NCI-H748 (cell line): ENCODE measurements at regions not wholly inside any gene's neighbourhood (a gene's known extent, or its start where the extent isn't known, plus 50 kb on each side); places are given as distances from the start of the nearest gene placed in this dataset.

ENCODE experiments used
- DNase-seq: peaks from one replicate; lab custom pipeline; 2025; ENCODE audit not compliant: unreplicated experiment; lab: John Stamatoyannopoulos, UW

DNA sequence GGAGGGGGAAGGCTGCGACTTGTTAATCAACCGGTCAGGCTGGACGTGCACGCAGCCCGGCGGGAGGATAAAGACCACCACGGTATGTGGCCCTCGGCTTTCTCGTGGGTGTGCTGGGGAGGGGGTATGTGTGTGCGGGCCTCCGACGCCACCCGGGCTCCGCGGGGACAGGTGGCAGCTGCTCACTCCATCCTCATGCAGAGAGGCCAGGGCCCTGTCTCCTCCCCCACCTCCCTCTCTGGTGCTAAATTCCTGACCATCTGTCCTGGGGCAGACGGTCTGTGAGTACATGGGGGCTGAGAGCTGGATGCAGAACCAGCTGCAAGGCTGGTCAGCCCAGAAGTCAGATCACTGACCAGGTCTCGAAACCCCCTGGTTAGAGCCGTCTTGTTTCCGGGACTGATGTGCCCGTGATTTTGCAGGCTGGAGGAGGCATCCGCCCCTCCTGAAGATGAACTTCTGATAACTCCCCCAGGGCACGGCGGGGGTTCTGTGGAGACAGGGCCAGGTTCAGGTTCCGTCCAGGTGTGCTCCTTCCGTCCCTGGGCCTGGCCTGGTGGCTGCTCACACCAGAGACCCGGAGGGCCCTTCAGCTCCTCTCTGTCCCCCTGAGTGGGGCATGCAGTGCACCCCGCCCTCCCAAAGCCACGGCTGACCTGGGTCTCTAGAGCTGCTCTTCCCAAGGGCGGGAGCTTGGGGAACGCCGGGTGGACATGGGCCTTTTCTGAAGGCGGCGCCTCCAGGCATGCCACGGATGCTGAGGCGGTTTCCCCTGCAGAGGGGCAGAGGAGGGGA, 1119.7 kb downstream of the BRD1 start:
- DNase-seq, result no peak

DNA sequence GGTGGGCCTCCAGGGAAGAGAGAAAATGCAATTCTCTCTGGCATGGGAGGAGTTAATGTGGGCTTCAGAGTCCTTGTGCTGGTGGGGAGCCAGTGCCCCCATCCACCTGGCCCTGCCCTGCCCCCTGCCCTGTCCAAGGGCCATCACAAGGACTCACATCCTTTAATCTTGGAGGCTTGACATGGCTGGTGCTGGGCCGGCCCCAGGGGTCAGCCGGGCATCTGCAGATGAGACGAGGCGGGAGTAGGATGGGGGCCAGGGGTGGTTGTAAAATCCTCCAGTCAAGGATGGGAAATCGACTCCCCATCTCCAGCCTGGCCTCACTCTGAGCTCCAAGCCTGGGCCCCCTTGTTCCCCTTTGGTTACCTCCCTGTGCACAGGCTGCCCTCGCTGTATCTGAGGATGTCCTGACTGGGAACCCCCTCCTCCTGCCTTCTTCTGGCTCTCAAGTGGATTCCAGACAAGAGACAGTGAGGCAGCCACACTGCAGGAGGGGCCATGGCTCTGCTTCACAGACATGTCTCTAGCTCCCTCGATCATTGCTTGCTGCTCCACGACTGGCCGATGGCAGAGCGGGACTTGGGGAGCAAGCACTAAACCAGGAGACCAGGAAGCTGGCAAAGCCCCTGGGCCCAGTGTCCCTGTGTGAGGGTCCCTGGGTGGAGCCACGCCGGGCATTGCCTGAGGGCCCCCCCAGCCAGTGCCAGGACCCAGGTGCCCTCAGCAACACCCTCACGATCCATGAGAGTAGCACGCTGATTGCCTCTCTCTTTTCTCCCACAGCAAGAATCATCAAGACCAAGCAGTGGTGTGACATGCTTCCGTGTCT, 1120.5 kb downstream of the BRD1 start:
- no peak for DNase-seq

- DNase-seq, result no peak
These were observed 1121.6 kb downstream of the BRD1 start for GRCh38 chr22:48705917-48706605.

DNA sequence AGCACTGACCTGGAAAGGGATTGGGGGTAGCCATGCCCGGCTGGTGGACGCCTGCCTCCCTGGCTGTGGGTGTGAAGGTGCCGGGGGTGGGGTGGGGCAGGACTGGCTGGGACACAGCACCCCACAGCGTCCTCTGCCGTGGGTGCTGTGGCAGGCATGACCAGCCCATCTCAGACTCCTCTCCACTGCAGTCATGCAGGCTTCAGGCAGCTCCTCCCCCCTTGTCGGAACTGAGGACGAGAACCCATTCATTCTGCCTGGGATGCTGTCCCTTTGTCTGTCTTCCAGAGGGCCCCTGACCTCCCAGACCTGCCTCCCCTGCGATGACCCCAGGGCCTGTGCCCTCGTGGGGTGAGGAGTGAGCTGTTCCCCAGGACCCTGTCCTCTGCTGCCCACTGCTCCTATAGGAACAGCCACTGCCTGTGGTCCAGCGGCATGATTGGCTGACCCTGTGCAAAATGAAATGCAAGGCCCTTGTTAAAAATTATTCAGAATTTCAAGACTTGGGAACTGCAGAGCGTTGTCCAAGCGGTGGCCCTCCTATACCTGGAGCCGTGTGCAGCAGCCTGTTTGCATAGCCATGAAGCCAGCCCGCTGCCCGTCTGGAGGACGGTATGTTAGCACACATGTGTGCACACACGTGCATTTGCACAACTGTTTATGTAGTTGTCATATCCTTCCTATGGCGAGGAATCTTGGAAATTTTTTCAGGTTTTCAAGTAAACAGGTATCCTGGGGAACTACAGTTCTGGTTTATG, 1122.3 kb downstream of the BRD1 start:
- DNase-seq, result no peak

- DNase-seq, result no peak
These were observed 1123.3 kb downstream of the BRD1 start for GRCh38 chr22:48704335-48704734.

DNA sequence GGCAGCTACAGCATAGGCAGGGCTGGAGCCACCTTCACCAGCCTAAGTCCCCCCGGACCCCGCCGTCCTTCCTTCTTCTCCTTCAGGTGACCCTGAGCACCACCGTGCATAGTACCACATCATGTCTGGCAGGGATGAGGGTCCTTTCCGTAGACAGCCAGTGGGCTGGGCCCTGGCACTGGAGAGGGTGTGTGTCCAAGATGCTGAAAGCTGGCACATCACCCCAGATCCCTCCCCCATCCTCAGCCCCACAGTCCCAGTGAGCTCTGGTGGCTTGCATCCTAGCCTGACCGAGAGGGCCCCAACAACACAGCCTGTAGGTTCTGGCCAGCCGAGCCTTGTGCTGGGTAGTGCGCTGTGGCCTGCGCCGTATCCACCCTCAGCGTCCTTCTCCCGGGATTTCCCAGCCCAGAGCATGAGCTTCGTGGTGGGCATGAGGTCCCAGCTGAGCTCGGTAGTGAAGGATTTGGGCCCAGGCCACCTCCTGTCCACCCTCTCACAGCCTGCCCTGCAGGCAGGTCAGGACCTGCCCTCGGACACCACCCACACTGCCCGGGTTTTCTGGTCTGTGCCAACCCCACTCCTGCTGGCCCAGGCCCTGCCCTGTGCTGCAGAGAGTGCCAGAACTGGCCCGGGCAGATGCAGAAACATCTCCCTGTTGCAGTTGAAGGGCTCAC, 1124.3 kb downstream of the BRD1 start:
- no peak for DNase-seq

DNA sequence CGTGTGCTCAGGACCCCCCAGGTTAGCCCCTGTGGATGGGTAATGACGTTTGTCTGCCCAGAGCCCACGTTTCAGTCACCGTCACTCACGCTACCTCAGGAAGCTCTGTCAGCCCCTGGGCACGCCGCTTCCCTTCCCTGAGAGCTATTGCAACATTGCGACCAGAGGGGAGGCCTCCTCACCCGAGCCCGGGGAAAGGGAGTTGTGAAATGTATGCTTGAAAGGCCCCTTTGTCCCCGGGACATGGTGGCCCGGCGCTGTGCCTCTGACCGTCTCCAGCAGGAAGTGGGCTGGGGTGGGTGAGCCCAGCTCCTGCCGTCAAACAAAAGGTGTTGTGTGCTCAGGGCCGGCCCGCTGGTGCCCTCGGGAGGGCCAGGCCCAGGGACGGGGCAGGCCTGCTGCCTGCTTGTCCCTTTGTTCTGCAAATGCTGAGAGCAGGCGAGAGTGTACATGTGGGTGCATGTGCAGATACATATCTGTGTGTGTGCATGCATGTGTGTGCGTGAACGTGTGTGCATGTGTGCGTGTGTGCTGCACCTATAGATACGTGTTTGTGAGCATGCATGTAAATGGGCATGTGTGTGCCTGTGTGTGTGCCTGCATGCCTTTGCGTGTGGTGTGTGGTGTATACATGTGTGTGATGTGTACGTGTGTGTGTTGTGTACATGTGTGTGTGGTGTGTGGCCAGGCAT, 1125.0 kb downstream of the BRD1 start:
- DNase-seq, result no peak

- DNase-seq, result no peak
These were observed 1126.2 kb downstream of the BRD1 start for GRCh38 chr22:48701296-48702030.

- no peak for DNase-seq
These were observed 1126.9 kb downstream of the BRD1 start for GRCh38 chr22:48700566-48701295.

- no peak for DNase-seq
These were observed 1127.5 kb downstream of the BRD1 start for GRCh38 chr22:48700180-48700565.

GRCh38 chr22:48699511-48699910, 1128.2 kb downstream of the BRD1 start:
- no peak for DNase-seq

DNA sequence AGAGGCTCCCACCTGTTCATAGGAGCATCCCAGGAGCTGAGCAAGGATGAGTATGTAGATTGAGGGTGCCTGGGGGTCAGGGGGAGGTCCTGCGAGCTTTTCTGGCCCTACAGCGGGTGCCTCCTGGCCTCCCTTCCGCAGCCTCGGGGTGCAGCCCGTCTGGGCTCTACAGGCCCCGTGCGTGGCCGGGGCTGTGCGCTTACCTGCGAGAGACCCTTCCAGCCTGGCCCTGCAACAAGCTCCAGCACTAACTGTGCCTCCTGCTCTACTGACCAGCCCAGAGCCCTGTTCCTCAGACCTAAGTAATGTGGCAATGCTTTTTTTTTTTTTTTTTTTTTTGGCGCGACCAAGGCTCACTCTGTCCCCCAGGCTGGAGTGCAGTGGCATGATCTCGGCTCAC, 1129.1 kb downstream of the BRD1 start:
- no peak for DNase-seq

DNA sequence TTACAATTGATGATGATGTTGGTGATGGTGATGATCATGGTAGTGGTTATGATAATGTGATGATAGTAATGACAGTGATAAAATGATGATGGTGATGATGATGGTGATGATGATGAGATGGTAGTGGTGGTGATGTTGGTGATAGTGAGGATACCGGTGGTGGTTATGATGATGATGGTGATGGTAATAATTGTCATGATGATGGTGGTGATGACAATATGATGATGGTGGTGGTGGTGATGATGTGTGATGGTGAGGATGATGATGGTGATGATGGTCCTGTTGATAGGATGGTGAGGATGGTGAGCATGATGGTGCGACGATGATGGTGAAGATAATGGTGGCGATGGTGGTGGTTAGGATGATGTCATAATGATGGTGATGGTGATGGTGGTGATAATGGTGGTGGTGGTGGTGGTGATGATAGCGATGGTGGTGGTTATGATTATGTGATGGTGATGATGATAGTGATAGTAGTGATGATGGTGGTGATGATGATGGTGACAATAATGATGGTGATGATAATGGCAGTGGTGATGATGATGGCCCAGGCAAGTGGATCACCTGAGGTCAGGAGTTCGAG, 1129.9 kb downstream of the BRD1 start:
- DNase-seq, result no peak

DNA sequence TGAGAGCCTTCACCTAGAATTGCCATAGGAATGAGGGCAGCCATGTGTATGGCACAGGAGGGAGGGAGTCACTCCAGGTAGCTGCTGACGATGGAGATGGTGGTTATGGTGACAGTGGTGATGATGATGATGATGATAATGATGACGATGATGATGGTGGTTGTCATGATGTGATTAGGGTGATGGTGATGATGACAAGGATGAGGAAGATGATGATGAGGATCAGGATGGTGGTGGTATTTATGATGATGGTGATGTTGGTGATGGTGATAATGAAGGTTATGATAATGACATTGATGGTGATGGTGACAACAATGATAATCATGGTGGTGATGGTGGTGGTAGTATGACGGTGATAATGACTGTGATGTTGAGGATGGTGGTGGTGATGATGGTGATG, 1130.5 kb downstream of the BRD1 start:
- DNase-seq, result no peak

DNA sequence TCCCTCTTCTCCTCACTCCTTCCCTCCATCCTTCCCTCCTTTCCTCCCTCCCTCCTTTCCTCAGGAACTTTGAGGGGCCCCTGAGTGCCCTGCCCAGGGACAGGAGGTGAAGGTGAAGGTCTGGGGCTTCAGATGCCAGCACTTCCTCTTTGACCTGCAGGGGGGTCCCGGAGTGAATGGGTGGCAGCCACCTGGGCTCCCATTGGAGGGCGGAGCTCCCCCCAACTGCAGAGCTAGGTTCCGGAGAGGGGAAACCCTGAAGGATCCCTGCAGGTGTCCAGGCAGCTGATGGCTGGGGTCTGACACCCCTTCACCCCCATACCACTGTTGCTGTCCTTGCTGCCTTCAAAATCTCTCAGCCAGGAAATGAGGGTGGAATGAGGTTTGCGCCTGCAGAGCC, 1131.3 kb downstream of the BRD1 start:
- DNase-seq, result no peak

DNA sequence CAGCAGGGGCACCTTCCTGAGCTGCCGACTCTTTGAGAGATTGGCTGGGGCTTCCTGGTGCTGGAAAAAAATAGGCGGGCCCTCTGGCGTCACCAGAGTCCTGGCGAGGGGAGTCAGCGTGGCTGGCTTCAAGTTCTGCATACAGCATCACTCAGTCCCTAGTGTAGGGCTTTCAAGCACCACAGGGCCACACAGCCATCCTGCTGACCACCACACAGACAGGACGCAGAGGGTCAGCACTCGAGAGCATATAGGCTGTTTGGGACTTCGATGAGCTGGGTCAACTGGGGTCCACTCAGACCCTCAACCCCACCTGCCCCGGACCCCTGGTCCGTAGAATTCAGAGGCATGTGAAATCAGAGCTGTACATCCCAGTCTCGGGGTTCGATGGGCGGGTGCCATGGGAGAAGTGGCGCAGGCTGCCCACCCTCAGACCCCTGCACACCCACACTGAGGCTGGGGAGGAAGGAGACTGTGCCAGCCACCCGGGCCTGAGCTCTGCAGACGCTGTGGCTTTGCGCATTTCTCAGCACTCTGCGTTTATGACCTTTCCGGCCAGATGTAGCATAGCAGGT, 1131.9 kb downstream of the BRD1 start:
- DNase-seq, result no peak

GRCh38 chr22:48695251-48695650, 1132.4 kb downstream of the BRD1 start:
- DNase-seq, result no peak
